ENCODE measurements at regions not wholly inside any gene's neighbourhood (a gene's known extent, or its start where the extent isn't known, plus 50 kb on each side); places are given as distances from the start of the nearest gene placed in this dataset.

GRCh38 chr14:58912799-58913432, 275.2 kb downstream of the DACT1 start:
- no peak for TF ChIP-seq CTCF (IDR thresholded peaks at IDR 0.05)
- TF ChIP-seq POLR2A (IDR thresholded peaks at IDR 0.05), result no peak

Data from adrenal gland (tissue), 5 donors.